Upper lobe of right lung (tissue), 1 donor: ENCODE measurements at regions not wholly inside any gene's neighbourhood (a gene's known extent, or its start where the extent isn't known, plus 50 kb on each side); places are given as distances from the start of the nearest gene placed in this dataset.

ENCODE experiments used
- ATAC-seq: fragments of 200-7000 bp; cut with Tn5 transposase; one replicate; pipeline ENCODE4 v1.9.1; 2020; ENCODE audit warnings: mild to moderate bottlenecking, moderate library complexity
- DNase-seq: peaks from one replicate; pipeline ENCODE4 v3.0.0-alpha.2; 2020
- H3K27ac ChIP-seq: fragments of 200-600 bp; one replicate; pipeline ENCODE4 v1.8.0; 2022
- H3K27me3 ChIP-seq: fragments of 200-600 bp; one replicate; pipeline ENCODE4 v1.8.0; 2022; ENCODE audit warnings: mild to moderate bottlenecking
- H3K36me3 ChIP-seq: fragments of 200-600 bp; one replicate; pipeline ENCODE4 v1.8.0; 2022
- H3K4me1 ChIP-seq: fragments of 200-600 bp; one replicate; pipeline ENCODE4 v1.8.0; 2022
- H3K4me3 ChIP-seq: fragments of 200-600 bp; one replicate; pipeline ENCODE4 v1.8.0; 2022; ENCODE audit warnings: mild to moderate bottlenecking
- H3K9me3 ChIP-seq: fragments of 200-600 bp; one replicate; pipeline ENCODE4 v1.8.0; 2022
- intact Hi-C: fragments of 100-400 bp; cut with DNase I; formaldehyde crosslinking; loops from one replicate; pipeline ENCODE4 v1.11.0; 2022
- TF ChIP-seq, protein P1 (sequence below): fragments of 200-600 bp; IDR thresholded peaks from one replicate; pipeline ENCODE4 v1.8.0; 2022; ENCODE audit warnings: antibody characterized with exemption
- donor health status: DM: no; HTN: yes; CAD: no; lungs with severe emphysema.

DNA sequence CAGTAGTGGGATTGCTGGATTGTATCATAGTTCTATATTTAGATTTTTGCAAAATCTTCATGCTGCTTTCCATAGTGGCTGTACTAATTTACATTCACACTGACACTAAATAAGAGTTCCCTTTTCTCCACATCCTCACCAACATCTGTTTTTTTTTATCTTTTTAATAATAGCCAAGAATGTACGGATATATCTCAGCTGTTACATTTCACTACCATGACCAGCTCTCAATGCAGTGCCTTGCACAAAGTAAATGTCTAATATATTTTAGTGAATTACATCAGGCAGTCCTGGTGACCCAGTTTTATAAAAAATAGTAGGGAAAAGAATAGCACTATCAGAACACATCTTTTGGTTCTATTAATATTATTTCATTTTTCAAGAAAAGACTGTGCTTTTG is 161.8 kb downstream of the LNPK start:
- Histone ChIP-seq H3K27ac (no peak overlapping the region), H3K4me3 (no peak overlapping the region), H3K9me3 (no peaks in the 10 kb centered on the region), H3K36me3 (no peaks in the 10 kb centered on the region), H3K4me1 (no peaks in the 10 kb centered on the region), H3K27me3 (no peaks in the 10 kb centered on the region)
- TF ChIP-seq, protein P1, sequence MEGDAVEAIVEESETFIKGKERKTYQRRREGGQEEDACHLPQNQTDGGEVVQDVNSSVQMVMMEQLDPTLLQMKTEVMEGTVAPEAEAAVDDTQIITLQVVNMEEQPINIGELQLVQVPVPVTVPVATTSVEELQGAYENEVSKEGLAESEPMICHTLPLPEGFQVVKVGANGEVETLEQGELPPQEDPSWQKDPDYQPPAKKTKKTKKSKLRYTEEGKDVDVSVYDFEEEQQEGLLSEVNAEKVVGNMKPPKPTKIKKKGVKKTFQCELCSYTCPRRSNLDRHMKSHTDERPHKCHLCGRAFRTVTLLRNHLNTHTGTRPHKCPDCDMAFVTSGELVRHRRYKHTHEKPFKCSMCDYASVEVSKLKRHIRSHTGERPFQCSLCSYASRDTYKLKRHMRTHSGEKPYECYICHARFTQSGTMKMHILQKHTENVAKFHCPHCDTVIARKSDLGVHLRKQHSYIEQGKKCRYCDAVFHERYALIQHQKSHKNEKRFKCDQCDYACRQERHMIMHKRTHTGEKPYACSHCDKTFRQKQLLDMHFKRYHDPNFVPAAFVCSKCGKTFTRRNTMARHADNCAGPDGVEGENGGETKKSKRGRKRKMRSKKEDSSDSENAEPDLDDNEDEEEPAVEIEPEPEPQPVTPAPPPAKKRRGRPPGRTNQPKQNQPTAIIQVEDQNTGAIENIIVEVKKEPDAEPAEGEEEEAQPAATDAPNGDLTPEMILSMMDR, result no peak
- no peak for ATAC-seq
- no peak for DNase-seq
- intact Hi-C loops, result no loop called here

- ATAC-seq, result no peak
- DNase-seq, result no peak
- H3K27me3 ChIP-seq, result no peaks in the 10 kb centered on the region
Measured at GRCh38 chr2:175838979-175839378, 163.1 kb downstream of the LNPK start.

DNA sequence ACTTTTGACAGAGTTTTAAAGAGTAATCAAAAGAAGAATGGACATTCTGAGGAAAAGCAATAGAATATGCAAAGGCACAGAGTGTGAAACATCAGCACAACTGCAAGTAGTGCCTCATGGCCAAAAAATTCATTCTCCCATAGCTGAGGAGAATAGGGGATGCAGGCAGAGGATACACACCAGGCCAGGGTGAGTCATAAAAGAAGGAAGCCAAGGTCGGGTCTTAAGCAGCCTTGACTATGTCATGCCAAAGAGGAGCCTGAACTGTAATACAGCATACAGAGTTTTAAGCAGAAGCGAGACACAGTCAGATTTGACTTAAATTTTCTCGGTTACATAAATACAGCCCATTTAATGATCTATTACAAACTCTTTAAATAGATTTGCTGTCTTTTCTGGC is 165.0 kb downstream of the LNPK start:
- Histone ChIP-seq H3K4me1 (no peaks in the 10 kb centered on the region), H3K4me3 (no peak overlapping the region), H3K27ac (no peak overlapping the region), H3K36me3 (no peaks in the 10 kb centered on the region), H3K9me3 (no peaks in the 10 kb centered on the region), H3K27me3 (no peaks in the 10 kb centered on the region)
- no peak for DNase-seq
- no peak for ATAC-seq
- TF ChIP-seq, protein P1, result no peak
- intact Hi-C loops, result no loop called here

More at GRCh38 chr2:175838979-175839378, 163.1 kb downstream of the LNPK start:
- no peaks in the 10 kb centered on the region for H3K4me1 ChIP-seq
- H3K4me3 ChIP-seq, result no peak overlapping the region
- H3K9me3 ChIP-seq, result no peaks in the 10 kb centered on the region
- no peaks in the 10 kb centered on the region for H3K36me3 ChIP-seq
- intact Hi-C loops, result no loop called here
- TF ChIP-seq, protein P1, result no peak
- no peak overlapping the region for H3K27ac ChIP-seq

GRCh38 chr2:175836361-175836760 is 165.7 kb downstream of the LNPK start:
- Histone ChIP-seq H3K27me3 (no peaks in the 10 kb centered on the region), H3K9me3 (no peaks in the 10 kb centered on the region), H3K4me1 (no peaks in the 10 kb centered on the region), H3K4me3 (no peak overlapping the region), H3K27ac (no peak overlapping the region), H3K36me3 (no peaks in the 10 kb centered on the region)
- DNase-seq (no peak), ATAC-seq (no peak)
- TF ChIP-seq, protein P1, result no peak
- intact Hi-C loops, result no loop called here

DNA sequence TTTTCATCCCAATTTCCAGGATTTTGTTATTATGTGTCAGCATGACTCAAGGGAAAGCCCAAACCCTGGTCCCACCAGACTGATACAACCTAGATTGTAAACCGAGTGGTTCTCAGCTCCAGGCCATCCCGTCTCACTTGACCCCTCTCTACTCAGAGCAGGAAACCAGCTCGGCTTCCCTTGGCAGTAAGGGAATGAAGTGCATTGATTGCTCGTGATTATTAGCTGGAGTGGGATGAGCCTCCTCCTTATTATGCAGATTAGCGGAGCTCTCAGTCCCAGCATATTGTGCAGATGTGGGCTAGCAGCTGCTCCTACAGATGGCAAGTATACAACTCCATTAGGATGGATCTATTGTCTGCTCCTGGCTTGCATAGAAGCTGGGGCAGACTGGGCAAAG is 167.6 kb downstream of the LNPK start:
- ATAC-seq (no peak), DNase-seq (no peak)
- intact Hi-C loops, result no loop called here
- Histone ChIP-seq H3K27me3 (no peaks in the 10 kb centered on the region), H3K4me3 (no peak overlapping the region), H3K36me3 (no peaks in the 10 kb centered on the region), H3K4me1 (no peaks in the 10 kb centered on the region), H3K9me3 (no peaks in the 10 kb centered on the region), H3K27ac (no peak overlapping the region)
- TF ChIP-seq, protein P1, result no peak

DNA sequence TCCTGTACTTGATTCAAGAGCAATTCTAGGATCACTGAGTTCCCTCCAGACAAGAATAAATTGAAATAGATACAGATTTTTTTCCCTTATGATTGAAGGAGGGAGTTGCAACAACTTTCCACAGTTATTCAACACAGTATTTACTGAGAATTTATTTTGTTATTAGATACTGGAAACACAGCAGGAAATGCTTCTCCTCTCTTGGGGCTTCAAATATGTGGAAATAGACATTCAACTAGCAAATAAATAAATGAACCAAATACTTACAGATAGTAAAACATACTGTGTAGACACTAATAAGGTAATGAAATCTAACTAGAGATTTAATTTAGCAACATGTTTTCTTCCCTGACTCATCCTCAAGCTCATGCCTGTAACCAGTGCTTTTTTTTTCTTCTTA is 169.2 kb downstream of the LNPK start:
- Histone ChIP-seq H3K36me3 (no peaks in the 10 kb centered on the region), H3K27me3 (no peaks in the 10 kb centered on the region), H3K9me3 (no peaks in the 10 kb centered on the region), H3K27ac (no peak overlapping the region), H3K4me1 (no peaks in the 10 kb centered on the region), H3K4me3 (no peak overlapping the region)
- intact Hi-C loops, result no loop called here
- TF ChIP-seq, protein P1, result no peak
- ATAC-seq (no peak), DNase-seq (no peak)
